ENCODE measurements at regions not wholly inside any gene's neighbourhood (a gene's known extent, or its start where the extent isn't known, plus 50 kb on each side); places are given as distances from the start of the nearest gene placed in this dataset.

DNA sequence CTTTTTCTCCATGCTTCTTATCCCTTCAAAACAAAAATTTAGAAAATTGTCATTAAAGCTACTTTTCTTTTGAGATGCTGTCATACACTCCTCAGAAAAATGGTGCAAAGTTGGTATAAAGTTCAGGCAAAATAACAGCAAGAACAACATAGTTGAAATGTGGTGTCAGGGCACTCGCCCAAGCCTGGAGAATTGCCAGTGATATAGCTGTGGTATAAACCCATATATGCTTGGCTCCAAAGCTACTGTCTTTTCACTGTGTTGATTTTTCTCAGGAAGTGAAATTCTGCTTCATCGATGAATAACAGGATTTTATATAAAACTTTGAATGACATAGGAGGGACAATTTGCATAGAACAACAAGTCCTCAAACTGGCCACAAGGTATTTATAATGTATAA lies 2532.9 kb downstream of the PCDH9 start:
- TF ChIP-seq POLR2A (IDR thresholded peaks at IDR 0.05; ENCODE audit: low read depth, low read length) (no peak), MYC (IDR thresholded peaks at IDR 0.05; ENCODE audit: low read depth, low read length) (no peak)
- TF ChIP-seq, protein P1, sequence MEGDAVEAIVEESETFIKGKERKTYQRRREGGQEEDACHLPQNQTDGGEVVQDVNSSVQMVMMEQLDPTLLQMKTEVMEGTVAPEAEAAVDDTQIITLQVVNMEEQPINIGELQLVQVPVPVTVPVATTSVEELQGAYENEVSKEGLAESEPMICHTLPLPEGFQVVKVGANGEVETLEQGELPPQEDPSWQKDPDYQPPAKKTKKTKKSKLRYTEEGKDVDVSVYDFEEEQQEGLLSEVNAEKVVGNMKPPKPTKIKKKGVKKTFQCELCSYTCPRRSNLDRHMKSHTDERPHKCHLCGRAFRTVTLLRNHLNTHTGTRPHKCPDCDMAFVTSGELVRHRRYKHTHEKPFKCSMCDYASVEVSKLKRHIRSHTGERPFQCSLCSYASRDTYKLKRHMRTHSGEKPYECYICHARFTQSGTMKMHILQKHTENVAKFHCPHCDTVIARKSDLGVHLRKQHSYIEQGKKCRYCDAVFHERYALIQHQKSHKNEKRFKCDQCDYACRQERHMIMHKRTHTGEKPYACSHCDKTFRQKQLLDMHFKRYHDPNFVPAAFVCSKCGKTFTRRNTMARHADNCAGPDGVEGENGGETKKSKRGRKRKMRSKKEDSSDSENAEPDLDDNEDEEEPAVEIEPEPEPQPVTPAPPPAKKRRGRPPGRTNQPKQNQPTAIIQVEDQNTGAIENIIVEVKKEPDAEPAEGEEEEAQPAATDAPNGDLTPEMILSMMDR (IDR thresholded peaks at IDR 0.05; ENCODE audit: extremely low read depth in 1 of 2, insufficient read depth in 1 of 2, low read depth in 1 of 2, low read length in 2 of 2) = no peak

Data from endothelial cell of umbilical vein (primary cell).